Liver (tissue), 8 donors: ENCODE measurements at regions not wholly inside any gene's neighbourhood (a gene's known extent, or its start where the extent isn't known, plus 50 kb on each side); places are given as distances from the start of the nearest gene placed in this dataset.

Experiments used
- DNase-seq: peaks from one replicate; pipeline ENCODE4 v3.0.0-alpha.2; 2017; ENCODE audit warnings: low spot score
- H3K27ac ChIP-seq, 2 donors: one replicate each; pipeline ENCODE4 v1.7.0; 2013; ENCODE audit warnings: inconsistent platforms in 2 of 2, low read length in 2 of 2, control low read depth in 1 of 2, low read depth in 1 of 2, mild to moderate bottlenecking in 1 of 2
- H3K27me3 ChIP-seq, 4 donors: one replicate each; pipeline versions ENCODE4 v1.6.1 to v1.7.0; 2013; ENCODE audit warnings: low read length in 3 of 4, inconsistent platforms in 1 of 4, mild to moderate bottlenecking in 1 of 4, moderate library complexity in 1 of 4; ENCODE audit not compliant: control insufficient read depth in 4 of 4, insufficient read depth in 4 of 4
- H3K36me3 ChIP-seq, 4 donors: one replicate each; pipeline versions ENCODE4 v1.6.1 to v1.7.0; 2013; ENCODE audit warnings: low read length in 3 of 4, mild to moderate bottlenecking in 3 of 4, low read depth in 1 of 4, moderate library complexity in 1 of 4; ENCODE audit not compliant: control insufficient read depth in 4 of 4, insufficient read depth in 3 of 4
- H3K4me1 ChIP-seq, 4 donors: one replicate each; pipeline versions ENCODE4 v1.6.1 to v1.7.0; 2013; ENCODE audit warnings: low read length in 3 of 4, mild to moderate bottlenecking in 3 of 4, moderate library complexity in 1 of 4; ENCODE audit not compliant: control insufficient read depth in 4 of 4, insufficient read depth in 4 of 4
- H3K4me3 ChIP-seq, 3 donors: one replicate each; pipeline versions ENCODE4 v1.6.1 to v1.7.0; 2013; ENCODE audit warnings: low read length in 3 of 3, control low read depth in 1 of 3, low read depth in 1 of 3, mild to moderate bottlenecking in 1 of 3
- H3K9ac ChIP-seq, 2 donors: one replicate each; pipeline ENCODE4 v1.7.0; 2013; ENCODE audit warnings: low read length in 2 of 2, mild to moderate bottlenecking in 2 of 2, moderate library complexity in 2 of 2, control low read depth in 1 of 2, low read depth in 1 of 2
- H3K9me3 ChIP-seq, 4 donors: one replicate each; pipeline versions ENCODE4 v1.6.1 to v1.7.0; 2013; ENCODE audit warnings: low read length in 3 of 4; ENCODE audit not compliant: control insufficient read depth in 4 of 4
- EGR1 ChIP-seq, 2 donors: IDR thresholded peaks; 2 replicates each; pipeline ENCODE4 v1.6.1; 2016 to 2018; ENCODE audit warnings: antibody characterized with exemption in 2 of 2, low read depth in 2 of 2
- FOXA2 ChIP-seq: IDR thresholded peaks from 2 replicates; pipeline ENCODE4 v1.6.1; 2016; ENCODE audit warnings: antibody characterized with exemption
- HNF4A ChIP-seq, 2 donors: conservative IDR thresholded peaks; 2 replicates each; pipeline ENCODE4 v1.6.1; 2016; ENCODE audit warnings: antibody characterized with exemption in 2 of 2, mild to moderate bottlenecking in 2 of 2
- HNF4G ChIP-seq: IDR thresholded peaks from 2 replicates; pipeline ENCODE4 v1.6.1; 2016; ENCODE audit warnings: antibody characterized with exemption
- JUND ChIP-seq, 2 donors: IDR thresholded peaks; 2 replicates each; pipeline ENCODE4 v1.6.1; 2016; ENCODE audit warnings: antibody characterized with exemption in 2 of 2
- NR2F2 ChIP-seq: IDR thresholded peaks from 2 replicates; pipeline ENCODE4 v1.6.1; 2016; ENCODE audit warnings: antibody characterized with exemption
- RAD21 ChIP-seq, 2 donors: IDR thresholded peaks; 2 replicates each; pipeline ENCODE4 v1.6.1; 2016; ENCODE audit warnings: antibody characterized with exemption in 2 of 2, mild to moderate bottlenecking in 2 of 2
- RXRA ChIP-seq, 2 donors: IDR thresholded peaks; 2 replicates each; pipeline ENCODE4 v1.6.1; 2017 to 2018; ENCODE audit warnings: antibody characterized with exemption in 2 of 2, mild to moderate bottlenecking in 1 of 2
- SP1 ChIP-seq: IDR thresholded peaks from 2 replicates; pipeline ENCODE4 v1.6.1; 2018; ENCODE audit warnings: antibody characterized with exemption, mild to moderate bottlenecking
- TAF1 ChIP-seq: conservative IDR thresholded peaks from 2 replicates; pipeline ENCODE4 v1.6.1; 2016; ENCODE audit warnings: antibody characterized with exemption, mild to moderate bottlenecking
- YY1 ChIP-seq: IDR thresholded peaks from 2 replicates; pipeline ENCODE4 v1.6.1; 2016; ENCODE audit warnings: antibody characterized with exemption, mild to moderate bottlenecking
- WGBS: extraction: QIAGEN DNeasy Blood & Tissue Kit; methylation state at CpG from one replicate; pipeline ENCODE4 v1.1.7; 2013; 5-methylcytosine and 5-hydroxymethylcytosine counted together
- TF ChIP-seq, protein P1 (sequence below): IDR thresholded peaks from 2 replicates; pipeline ENCODE4 v1.6.1; 2016; ENCODE audit warnings: antibody characterized with exemption
- TF ChIP-seq, protein P2 (sequence below): fragments of 150-350 bp; IDR thresholded peaks from 2 replicates; pipeline ENCODE4 v1.5.1; 2017; ENCODE audit warnings: improper control_type of control experiment, low read depth, low read length; ENCODE audit not compliant: missing input control
- TF ChIP-seq, protein P3 (sequence below): IDR thresholded peaks from 2 replicates; pipeline ENCODE4 v1.6.1; 2016; ENCODE audit warnings: antibody characterized with exemption, mild to moderate bottlenecking
- TF ChIP-seq, protein P4 (sequence below): IDR thresholded peaks from 2 replicates; pipeline ENCODE4 v1.6.1; 2016; ENCODE audit warnings: antibody characterized with exemption
- TF ChIP-seq, protein P5 (sequence below): IDR thresholded peaks from 2 replicates; pipeline ENCODE4 v1.6.1; 2016; ENCODE audit warnings: antibody characterized with exemption
- donor health status: healthy.
- donor health status: healthy.
- donor health status: healthy.
- donor health status: healthy.
- donor health status: healthy.

DNA sequence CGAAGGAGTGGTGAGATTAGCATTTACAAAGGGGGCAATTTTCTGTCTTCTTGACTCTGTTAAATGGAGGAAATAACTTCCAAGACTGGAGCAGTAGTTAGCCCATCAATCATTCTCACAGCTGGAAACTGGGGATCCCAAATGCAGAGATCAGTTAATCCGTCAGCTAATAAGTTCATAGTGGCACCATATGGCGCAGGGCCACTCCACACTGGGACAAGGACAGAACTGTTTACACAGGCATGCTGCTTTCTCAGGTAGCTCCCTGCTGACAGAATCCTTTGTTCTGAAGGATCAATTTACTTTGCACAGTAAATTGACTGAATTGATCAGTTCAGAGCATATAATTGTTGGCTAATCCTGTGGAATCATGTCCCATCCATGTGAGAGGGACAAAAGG is 395.7 kb downstream of the TMEM161B start:
- Histone ChIP-seq H3K9ac (no peak overlapping the region), H3K4me3 (no peak overlapping the region), H3K9me3 (no peaks in the 10 kb centered on the region), H3K27ac (no peak overlapping the region), H3K27me3 (peaks cover 0 to 7% (median 0%) of the 10 kb centered on the region in 4 donors), H3K4me1 (no peaks in the 10 kb centered on the region), H3K36me3 (no peaks in the 10 kb centered on the region)
- no peak for DNase-seq
- no peak for TF ChIP-seq EGR1 (IDR thresholded peaks at IDR 0.05; ENCODE audit: low read depth in 2 of 2)
- 81% methylated on average over 3 of the region's 3 CpGs for WGBS

DNA sequence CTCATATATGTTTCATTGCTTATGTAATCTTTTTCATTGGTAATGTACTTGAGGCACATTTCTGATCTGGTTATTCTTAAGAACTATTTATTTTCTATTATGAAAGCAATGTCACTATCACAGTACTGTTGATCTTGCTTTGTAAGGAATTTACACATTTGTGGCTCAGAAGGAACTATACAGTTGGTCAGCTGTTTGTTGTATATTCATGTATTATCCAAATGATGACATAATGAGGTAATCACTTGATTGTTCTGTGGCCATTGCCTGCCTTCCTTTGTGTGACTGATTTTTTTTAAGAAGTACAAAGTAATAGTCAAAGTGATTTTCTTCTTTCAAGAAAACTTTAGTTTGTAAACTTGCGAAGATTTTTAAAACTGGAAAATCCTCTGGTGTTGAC is 399.9 kb downstream of the TMEM161B start:
- Histone ChIP-seq H3K27me3 (peaks cover 0 to 4% (median 0%) of the 10 kb centered on the region in 4 donors), H3K9me3 (no peaks in the 10 kb centered on the region), H3K36me3 (no peaks in the 10 kb centered on the region), H3K4me1 (no peaks in the 10 kb centered on the region), H3K4me3 (no peak overlapping the region), H3K27ac (no peak overlapping the region), H3K9ac (no peak overlapping the region)
- no peak for DNase-seq
- WGBS: 95% methylated on average over 1 of the region's 1 CpG
- TF ChIP-seq YY1 (no peak), SP1 (no peak), HNF4A (conservative IDR thresholded peaks at IDR 0.05) (no peak), RXRA (IDR thresholded peaks at IDR 0.05) (no peak), RAD21 (IDR thresholded peaks at IDR 0.05) (no peak), TAF1 (no peak), FOXA2 (no peak), JUND (IDR thresholded peaks at IDR 0.05) (no peak)
- TF ChIP-seq, protein P1, sequence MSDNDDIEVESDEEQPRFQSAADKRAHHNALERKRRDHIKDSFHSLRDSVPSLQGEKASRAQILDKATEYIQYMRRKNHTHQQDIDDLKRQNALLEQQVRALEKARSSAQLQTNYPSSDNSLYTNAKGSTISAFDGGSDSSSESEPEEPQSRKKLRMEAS: no peak
- TF ChIP-seq, protein P2, sequence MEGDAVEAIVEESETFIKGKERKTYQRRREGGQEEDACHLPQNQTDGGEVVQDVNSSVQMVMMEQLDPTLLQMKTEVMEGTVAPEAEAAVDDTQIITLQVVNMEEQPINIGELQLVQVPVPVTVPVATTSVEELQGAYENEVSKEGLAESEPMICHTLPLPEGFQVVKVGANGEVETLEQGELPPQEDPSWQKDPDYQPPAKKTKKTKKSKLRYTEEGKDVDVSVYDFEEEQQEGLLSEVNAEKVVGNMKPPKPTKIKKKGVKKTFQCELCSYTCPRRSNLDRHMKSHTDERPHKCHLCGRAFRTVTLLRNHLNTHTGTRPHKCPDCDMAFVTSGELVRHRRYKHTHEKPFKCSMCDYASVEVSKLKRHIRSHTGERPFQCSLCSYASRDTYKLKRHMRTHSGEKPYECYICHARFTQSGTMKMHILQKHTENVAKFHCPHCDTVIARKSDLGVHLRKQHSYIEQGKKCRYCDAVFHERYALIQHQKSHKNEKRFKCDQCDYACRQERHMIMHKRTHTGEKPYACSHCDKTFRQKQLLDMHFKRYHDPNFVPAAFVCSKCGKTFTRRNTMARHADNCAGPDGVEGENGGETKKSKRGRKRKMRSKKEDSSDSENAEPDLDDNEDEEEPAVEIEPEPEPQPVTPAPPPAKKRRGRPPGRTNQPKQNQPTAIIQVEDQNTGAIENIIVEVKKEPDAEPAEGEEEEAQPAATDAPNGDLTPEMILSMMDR: no peak
- TF ChIP-seq, protein P3, sequence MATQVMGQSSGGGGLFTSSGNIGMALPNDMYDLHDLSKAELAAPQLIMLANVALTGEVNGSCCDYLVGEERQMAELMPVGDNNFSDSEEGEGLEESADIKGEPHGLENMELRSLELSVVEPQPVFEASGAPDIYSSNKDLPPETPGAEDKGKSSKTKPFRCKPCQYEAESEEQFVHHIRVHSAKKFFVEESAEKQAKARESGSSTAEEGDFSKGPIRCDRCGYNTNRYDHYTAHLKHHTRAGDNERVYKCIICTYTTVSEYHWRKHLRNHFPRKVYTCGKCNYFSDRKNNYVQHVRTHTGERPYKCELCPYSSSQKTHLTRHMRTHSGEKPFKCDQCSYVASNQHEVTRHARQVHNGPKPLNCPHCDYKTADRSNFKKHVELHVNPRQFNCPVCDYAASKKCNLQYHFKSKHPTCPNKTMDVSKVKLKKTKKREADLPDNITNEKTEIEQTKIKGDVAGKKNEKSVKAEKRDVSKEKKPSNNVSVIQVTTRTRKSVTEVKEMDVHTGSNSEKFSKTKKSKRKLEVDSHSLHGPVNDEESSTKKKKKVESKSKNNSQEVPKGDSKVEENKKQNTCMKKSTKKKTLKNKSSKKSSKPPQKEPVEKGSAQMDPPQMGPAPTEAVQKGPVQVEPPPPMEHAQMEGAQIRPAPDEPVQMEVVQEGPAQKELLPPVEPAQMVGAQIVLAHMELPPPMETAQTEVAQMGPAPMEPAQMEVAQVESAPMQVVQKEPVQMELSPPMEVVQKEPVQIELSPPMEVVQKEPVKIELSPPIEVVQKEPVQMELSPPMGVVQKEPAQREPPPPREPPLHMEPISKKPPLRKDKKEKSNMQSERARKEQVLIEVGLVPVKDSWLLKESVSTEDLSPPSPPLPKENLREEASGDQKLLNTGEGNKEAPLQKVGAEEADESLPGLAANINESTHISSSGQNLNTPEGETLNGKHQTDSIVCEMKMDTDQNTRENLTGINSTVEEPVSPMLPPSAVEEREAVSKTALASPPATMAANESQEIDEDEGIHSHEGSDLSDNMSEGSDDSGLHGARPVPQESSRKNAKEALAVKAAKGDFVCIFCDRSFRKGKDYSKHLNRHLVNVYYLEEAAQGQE: no peak

DNA sequence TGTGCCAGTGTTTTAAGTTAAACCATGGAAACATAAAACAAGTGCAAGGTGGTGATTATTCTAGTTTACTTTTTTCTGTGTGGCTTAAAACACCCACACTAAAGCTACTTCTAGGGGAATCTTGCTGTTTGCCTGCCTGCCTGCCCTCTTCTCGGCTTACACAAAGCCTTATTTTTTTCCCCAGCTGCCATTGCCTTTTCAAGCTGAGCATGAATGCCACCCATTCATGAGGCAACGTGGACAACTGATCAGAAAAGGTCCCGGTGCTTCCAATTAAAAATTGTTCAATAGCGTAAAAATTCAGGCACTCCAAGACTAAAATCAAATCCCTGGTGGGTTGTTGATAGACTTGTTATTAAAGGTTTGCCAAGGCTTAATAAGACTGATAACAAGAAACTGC is 401.4 kb downstream of the TMEM161B start:
- Histone ChIP-seq H3K27me3 (no peaks in the 10 kb centered on the region), H3K27ac (no peak overlapping the region), H3K9ac (no peak overlapping the region), H3K4me1 (no peaks in the 10 kb centered on the region), H3K36me3 (no peaks in the 10 kb centered on the region), H3K4me3 (no peak overlapping the region), H3K9me3 (no peaks in the 10 kb centered on the region)
- 71% methylated on average over 4 of the region's 4 CpGs for WGBS
- DNase-seq: no peak
- TF ChIP-seq RAD21 (IDR thresholded peaks at IDR 0.05) (no peak), EGR1 (IDR thresholded peaks at IDR 0.05; ENCODE audit: low read depth in 2 of 2) (no peak), SP1 (no peak), HNF4G (no peak), HNF4A (conservative IDR thresholded peaks at IDR 0.05) (no peak), TAF1 (no peak), YY1 (no peak), NR2F2 (no peak), RXRA (IDR thresholded peaks at IDR 0.05) (no peak), JUND (IDR thresholded peaks at IDR 0.05) (no peak)
- TF ChIP-seq, protein P3: no peak
- TF ChIP-seq, protein P4, sequence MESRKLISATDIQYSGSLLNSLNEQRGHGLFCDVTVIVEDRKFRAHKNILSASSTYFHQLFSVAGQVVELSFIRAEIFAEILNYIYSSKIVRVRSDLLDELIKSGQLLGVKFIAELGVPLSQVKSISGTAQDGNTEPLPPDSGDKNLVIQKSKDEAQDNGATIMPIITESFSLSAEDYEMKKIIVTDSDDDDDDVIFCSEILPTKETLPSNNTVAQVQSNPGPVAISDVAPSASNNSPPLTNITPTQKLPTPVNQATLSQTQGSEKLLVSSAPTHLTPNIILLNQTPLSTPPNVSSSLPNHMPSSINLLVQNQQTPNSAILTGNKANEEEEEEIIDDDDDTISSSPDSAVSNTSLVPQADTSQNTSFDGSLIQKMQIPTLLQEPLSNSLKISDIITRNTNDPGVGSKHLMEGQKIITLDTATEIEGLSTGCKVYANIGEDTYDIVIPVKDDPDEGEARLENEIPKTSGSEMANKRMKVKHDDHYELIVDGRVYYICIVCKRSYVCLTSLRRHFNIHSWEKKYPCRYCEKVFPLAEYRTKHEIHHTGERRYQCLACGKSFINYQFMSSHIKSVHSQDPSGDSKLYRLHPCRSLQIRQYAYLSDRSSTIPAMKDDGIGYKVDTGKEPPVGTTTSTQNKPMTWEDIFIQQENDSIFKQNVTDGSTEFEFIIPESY: no peak
- TF ChIP-seq, protein P1: no peak
- TF ChIP-seq, protein P5, sequence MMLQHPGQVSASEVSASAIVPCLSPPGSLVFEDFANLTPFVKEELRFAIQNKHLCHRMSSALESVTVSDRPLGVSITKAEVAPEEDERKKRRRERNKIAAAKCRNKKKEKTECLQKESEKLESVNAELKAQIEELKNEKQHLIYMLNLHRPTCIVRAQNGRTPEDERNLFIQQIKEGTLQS: no peak
